ENCODE measurements at regions not wholly inside any gene's neighbourhood (a gene's known extent, or its start where the extent isn't known, plus 50 kb on each side); places are given as distances from the start of the nearest gene placed in this dataset.
"Not testable (repeated sequence)": the region's sequence is repeated elsewhere in the genome, so short reads cannot be mapped to it uniquely, and the experiment has no call there.

GRCh38 chr2:87404411-87405255 is 343.3 kb upstream of the PLGLB2 start:
- not testable (repeated sequence) for DNase-seq (ENCODE audit: low read depth in 1 of 2, low spot score in 1 of 2)

- not testable (repeated sequence) for DNase-seq (ENCODE audit: low read depth in 1 of 2, low spot score in 1 of 2)
These were observed 342.2 kb upstream of the PLGLB2 start for GRCh38 chr2:87405531-87406216.

- DNase-seq (ENCODE audit: low read depth in 1 of 2, low spot score in 1 of 2): not testable (repeated sequence)
These were observed 341.3 kb upstream of the PLGLB2 start for GRCh38 chr2:87406406-87407175.

GRCh38 chr2:87409601-87410000 is 338.3 kb upstream of the PLGLB2 start:
- DNase-seq (ENCODE audit: low read depth in 1 of 2, low spot score in 1 of 2): not testable (repeated sequence)

GRCh38 chr2:87410371-87410770 is 337.5 kb upstream of the PLGLB2 start:
- not testable (repeated sequence) for DNase-seq (ENCODE audit: low read depth in 1 of 2, low spot score in 1 of 2)

- not testable (repeated sequence) for DNase-seq (ENCODE audit: low read depth in 1 of 2, low spot score in 1 of 2)
These were observed 335.7 kb upstream of the PLGLB2 start for GRCh38 chr2:87412036-87412820.

GRCh38 chr2:87414331-87414730 is 333.6 kb upstream of the PLGLB2 start:
- DNase-seq (ENCODE audit: low read depth in 1 of 2, low spot score in 1 of 2): not testable (repeated sequence)

GRCh38 chr2:87414795-87415570 is 332.9 kb upstream of the PLGLB2 start:
- DNase-seq (ENCODE audit: low read depth in 1 of 2, low spot score in 1 of 2): not testable (repeated sequence)

GRCh38 chr2:87415586-87416265 is 332.2 kb upstream of the PLGLB2 start:
- DNase-seq (ENCODE audit: low read depth in 1 of 2, low spot score in 1 of 2): not testable (repeated sequence)

- not testable (repeated sequence) for DNase-seq (ENCODE audit: low read depth in 1 of 2, low spot score in 1 of 2)
These were observed 331.7 kb upstream of the PLGLB2 start for GRCh38 chr2:87416266-87416592.

- DNase-seq (ENCODE audit: low read depth in 1 of 2, low spot score in 1 of 2): not testable (repeated sequence)
These were observed 330.7 kb upstream of the PLGLB2 start for GRCh38 chr2:87417147-87417546.

GRCh38 chr2:87417742-87418567 is 329.9 kb upstream of the PLGLB2 start:
- not testable (repeated sequence) for DNase-seq (ENCODE audit: low read depth in 1 of 2, low spot score in 1 of 2)

GRCh38 chr2:87418823-87419822 is 328.8 kb upstream of the PLGLB2 start:
- not testable (repeated sequence) for DNase-seq (ENCODE audit: low read depth in 1 of 2, low spot score in 1 of 2)

- not testable (repeated sequence) for DNase-seq (ENCODE audit: low read depth in 1 of 2, low spot score in 1 of 2)
These were observed 327.9 kb upstream of the PLGLB2 start for GRCh38 chr2:87419980-87420379.

- DNase-seq (ENCODE audit: low read depth in 1 of 2, low spot score in 1 of 2): not testable (repeated sequence)
These were observed 326.9 kb upstream of the PLGLB2 start for GRCh38 chr2:87420954-87421353.

GRCh38 chr2:87423796-87424762 is 323.8 kb upstream of the PLGLB2 start:
- DNase-seq (ENCODE audit: low read depth in 1 of 2, low spot score in 1 of 2): not testable (repeated sequence)

Data from stimulated activated CD4-positive, alpha-beta T cell treated with anti-CD3 and anti-CD28 coated beads, Interleukin-15, amount 100 ng/mL, for 1 hour (primary cell).